ENCODE measurements at regions not wholly inside any gene's neighbourhood (a gene's known extent, or its start where the extent isn't known, plus 50 kb on each side); places are given as distances from the start of the nearest gene placed in this dataset.

DNA sequence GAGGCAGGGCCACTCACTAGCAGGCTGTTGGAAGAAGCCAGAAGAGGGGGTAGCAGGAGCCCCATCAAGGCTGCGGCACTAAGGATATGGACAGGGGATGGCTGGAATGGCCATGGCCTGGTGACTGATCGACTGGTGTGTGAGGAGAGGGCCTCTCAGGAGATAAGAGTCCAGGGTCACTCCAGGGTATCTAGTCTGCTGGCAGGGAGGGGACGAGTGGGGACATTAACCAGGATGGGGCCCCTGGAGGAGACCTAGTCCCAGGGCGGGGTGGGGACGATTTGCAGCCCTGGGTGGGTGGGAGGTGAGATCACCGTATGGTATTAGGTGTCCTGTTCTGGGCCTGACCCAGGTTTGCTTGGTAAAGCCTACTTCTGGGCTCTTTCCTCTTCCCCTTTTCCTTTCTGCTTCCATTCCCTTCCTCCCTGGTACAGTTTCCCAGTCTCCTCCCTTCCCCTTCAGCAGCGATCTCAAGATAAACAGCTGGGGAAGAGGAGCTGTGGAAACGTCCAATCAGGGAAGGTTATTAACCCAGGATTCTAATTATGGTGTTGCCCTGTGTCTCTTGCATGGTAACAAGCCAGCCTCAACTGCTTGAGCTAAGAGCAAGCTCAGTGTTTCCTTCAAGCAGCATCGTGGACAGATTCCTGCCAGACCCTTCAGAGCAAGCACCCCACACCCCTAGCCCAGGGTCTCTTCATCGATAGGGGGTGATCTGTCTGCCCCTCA, 233.2 kb downstream of the RPS24 start:
- TF ChIP-seq, protein P1, sequence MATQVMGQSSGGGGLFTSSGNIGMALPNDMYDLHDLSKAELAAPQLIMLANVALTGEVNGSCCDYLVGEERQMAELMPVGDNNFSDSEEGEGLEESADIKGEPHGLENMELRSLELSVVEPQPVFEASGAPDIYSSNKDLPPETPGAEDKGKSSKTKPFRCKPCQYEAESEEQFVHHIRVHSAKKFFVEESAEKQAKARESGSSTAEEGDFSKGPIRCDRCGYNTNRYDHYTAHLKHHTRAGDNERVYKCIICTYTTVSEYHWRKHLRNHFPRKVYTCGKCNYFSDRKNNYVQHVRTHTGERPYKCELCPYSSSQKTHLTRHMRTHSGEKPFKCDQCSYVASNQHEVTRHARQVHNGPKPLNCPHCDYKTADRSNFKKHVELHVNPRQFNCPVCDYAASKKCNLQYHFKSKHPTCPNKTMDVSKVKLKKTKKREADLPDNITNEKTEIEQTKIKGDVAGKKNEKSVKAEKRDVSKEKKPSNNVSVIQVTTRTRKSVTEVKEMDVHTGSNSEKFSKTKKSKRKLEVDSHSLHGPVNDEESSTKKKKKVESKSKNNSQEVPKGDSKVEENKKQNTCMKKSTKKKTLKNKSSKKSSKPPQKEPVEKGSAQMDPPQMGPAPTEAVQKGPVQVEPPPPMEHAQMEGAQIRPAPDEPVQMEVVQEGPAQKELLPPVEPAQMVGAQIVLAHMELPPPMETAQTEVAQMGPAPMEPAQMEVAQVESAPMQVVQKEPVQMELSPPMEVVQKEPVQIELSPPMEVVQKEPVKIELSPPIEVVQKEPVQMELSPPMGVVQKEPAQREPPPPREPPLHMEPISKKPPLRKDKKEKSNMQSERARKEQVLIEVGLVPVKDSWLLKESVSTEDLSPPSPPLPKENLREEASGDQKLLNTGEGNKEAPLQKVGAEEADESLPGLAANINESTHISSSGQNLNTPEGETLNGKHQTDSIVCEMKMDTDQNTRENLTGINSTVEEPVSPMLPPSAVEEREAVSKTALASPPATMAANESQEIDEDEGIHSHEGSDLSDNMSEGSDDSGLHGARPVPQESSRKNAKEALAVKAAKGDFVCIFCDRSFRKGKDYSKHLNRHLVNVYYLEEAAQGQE (IDR thresholded peaks at IDR 0.05; ENCODE audit: insufficient read depth in 1 of 2, low read depth in 2 of 2, low read length in 2 of 2) = no peak
- TF ChIP-seq POLR2AphosphoS5 (IDR thresholded peaks at IDR 0.05; ENCODE audit: low read depth, low read length) (no peak), TAF1 (IDR thresholded peaks at IDR 0.05; ENCODE audit: borderline replicate concordance, insufficient read depth, low read length) (no peak), SIN3A (IDR thresholded peaks at IDR 0.05; ENCODE audit: borderline replicate concordance, insufficient read depth, low read length) (no peak), FOXP2 (optimal IDR thresholded peaks at IDR 0.05; ENCODE audit: borderline replicate concordance, extremely low read depth, extremely low read length, insufficient read depth) (no peak)
